ENCODE measurements at regions not wholly inside any gene's neighbourhood (a gene's known extent, or its start where the extent isn't known, plus 50 kb on each side); places are given as distances from the start of the nearest gene placed in this dataset.
"Not testable (repeated sequence)": the region's sequence is repeated elsewhere in the genome, so short reads cannot be mapped to it uniquely, and the experiment has no call there.

- not testable (repeated sequence) for DNase-seq (ENCODE audit: low read depth in 1 of 2, low spot score in 1 of 2)
Observed at GRCh38 chr10:100638969-100639368, 103.2 kb downstream of the HIF1AN start.

GRCh38 chr10:100642295-100642994, 102.9 kb upstream of the PAX2 start:
- no peak for DNase-seq (ENCODE audit: low read depth in 1 of 2, low spot score in 1 of 2)

GRCh38 chr10:100645091-100645490, 100.3 kb upstream of the PAX2 start:
- no peak for DNase-seq (ENCODE audit: low read depth in 1 of 2, low spot score in 1 of 2)

GRCh38 chr10:100645613-100646392, 99.6 kb upstream of the PAX2 start:
- DNase-seq (ENCODE audit: low read depth in 1 of 2, low spot score in 1 of 2), result no peak

GRCh38 chr10:100647928-100648327, 97.5 kb upstream of the PAX2 start:
- DNase-seq (ENCODE audit: low read depth in 1 of 2, low spot score in 1 of 2), result no peak

- DNase-seq (ENCODE audit: low read depth in 1 of 2, low spot score in 1 of 2), result no peak
Observed at GRCh38 chr10:100650693-100651092, 94.7 kb upstream of the PAX2 start.

GRCh38 chr10:100651099-100651498, 94.3 kb upstream of the PAX2 start:
- DNase-seq (ENCODE audit: low read depth in 1 of 2, low spot score in 1 of 2), result not testable (repeated sequence)

- no peak for DNase-seq (ENCODE audit: low read depth in 1 of 2, low spot score in 1 of 2)
Observed at GRCh38 chr10:100651916-100652315, 93.5 kb upstream of the PAX2 start.

- DNase-seq (ENCODE audit: low read depth in 1 of 2, low spot score in 1 of 2), result no peak
Observed at GRCh38 chr10:100652406-100653135, 92.8 kb upstream of the PAX2 start.

GRCh38 chr10:100653238-100653956, 92.0 kb upstream of the PAX2 start:
- no peak for DNase-seq (ENCODE audit: low read depth in 1 of 2, low spot score in 1 of 2)

- peak in 1 of 2 donors; percentile 33 for DNase-seq (ENCODE audit: low read depth in 1 of 2, low spot score in 1 of 2)
Observed at GRCh38 chr10:100653957-100654781, 91.2 kb upstream of the PAX2 start.

GRCh38 chr10:100654782-100655325, 90.5 kb upstream of the PAX2 start:
- peak in 1 of 2 donors; percentile 1 for DNase-seq (ENCODE audit: low read depth in 1 of 2, low spot score in 1 of 2)

- no peak for DNase-seq (ENCODE audit: low read depth in 1 of 2, low spot score in 1 of 2)
Observed at GRCh38 chr10:100655326-100655759, 90.0 kb upstream of the PAX2 start.

- no peak for DNase-seq (ENCODE audit: low read depth in 1 of 2, low spot score in 1 of 2)
Observed at GRCh38 chr10:100655760-100656421, 89.5 kb upstream of the PAX2 start.

- peak in 1 of 2 donors; percentile 6 for DNase-seq (ENCODE audit: low read depth in 1 of 2, low spot score in 1 of 2)
Observed at GRCh38 chr10:100656454-100656853, 88.9 kb upstream of the PAX2 start.

- DNase-seq (ENCODE audit: low read depth in 1 of 2, low spot score in 1 of 2), result no peak
Observed at GRCh38 chr10:100658269-100658668, 87.1 kb upstream of the PAX2 start.

- no peak for DNase-seq (ENCODE audit: low read depth in 1 of 2, low spot score in 1 of 2)
Observed at GRCh38 chr10:100659361-100660098, 85.9 kb upstream of the PAX2 start.

- no peak for DNase-seq (ENCODE audit: low read depth in 1 of 2, low spot score in 1 of 2)
Observed at GRCh38 chr10:100660365-100660764, 85.0 kb upstream of the PAX2 start.

- no peak for DNase-seq (ENCODE audit: low read depth in 1 of 2, low spot score in 1 of 2)
Observed at GRCh38 chr10:100660945-100661344, 84.4 kb upstream of the PAX2 start.
